HCT116 (cell line): ENCODE measurements at regions not wholly inside any gene's neighbourhood (a gene's known extent, or its start where the extent isn't known, plus 50 kb on each side); places are given as distances from the start of the nearest gene placed in this dataset.

Experiments used
- ATAC-seq: fragments of 200-7000 bp; cut with Tn5 transposase; 2 replicates; pipeline ENCODE4 v1.9.1; 2020; ENCODE audit warnings: mild to moderate bottlenecking, moderate library complexity
- BruUV-seq: library from RNA; stranded (reverse); fragments of 400-500 nt; replicated peaks from 2 replicates; lab custom pipeline; 2021; lab: Mats Ljungman, UMichigan
- CTCF ChIA-PET: fragments of 300-600 bp; sonication (Branson Sonifier 250); formaldehyde crosslinking; loops from one replicate; lab custom pipeline; 2021; ENCODE audit warnings: antibody characterized with exemption; lab: Charles Lee
- POLR2A ChIA-PET: fragments of 300-600, 350-600 bp; sonication (Branson Sonifier 250); formaldehyde crosslinking; loops from one replicate; lab custom pipeline; 2021; ENCODE audit warnings: antibody characterized with exemption; lab: Charles Lee
- RAD21 ChIA-PET, 2 experiments: fragments of 300-600 bp; sonication (Branson Sonifier 250); formaldehyde crosslinking; loops; one replicate each; lab custom pipeline; 2023; ENCODE audit warnings: low total read pairs in 2 of 2; ENCODE audit not compliant: uncharacterized antibody in 2 of 2, unreplicated experiment in 2 of 2, low non-redundant PET in 1 of 2; lab: Charles Lee
- DNase-seq: peaks from one replicate; pipeline ENCODE4 v3.0.0-alpha.2; 2010; ENCODE audit warnings: low read depth, low spot score
- H2AFZ ChIP-seq: fragments of 200-600 bp; shearing (Covaris generic), sonication (generic); 2 replicates; pipeline ENCODE4 v1.6.1; 2017; ENCODE audit warnings: low read depth, mixed run types, mixed read lengths, antibody characterized with exemption, low read length; ENCODE audit not compliant: poor library complexity, severe bottlenecking
- H3K27ac ChIP-seq: 2 replicates; pipeline ENCODE4 v1.5.1; 2012; ENCODE audit warnings: low read depth, low read length
- H3K27me3 ChIP-seq: fragments of 200-600 bp; sonication (generic); 2 replicates; pipeline ENCODE4 v1.6.1; 2016; ENCODE audit warnings: mixed run types, low read length, mixed read lengths; ENCODE audit not compliant: insufficient read depth
- H3K36me3 ChIP-seq, 2 experiments: fragments of 200-500 bp in 1 of 2; fragments of 200-600 bp in 1 of 2; sonication (Bioruptor generic) in 1 of 2; sonication (generic) in 1 of 2; 2 replicates each; pipeline versions ENCODE4 v1.5.1 to v1.6.1; 2014 to 2016; ENCODE audit warnings: low read length in 2 of 2, inconsistent platforms in 1 of 2, mixed read lengths in 1 of 2, mixed run types in 1 of 2; ENCODE audit not compliant: insufficient read depth in 2 of 2, control insufficient read depth in 1 of 2
- H3K4me1 ChIP-seq, 2 experiments: fragments of 200-600 bp in 1 of 2; sonication (generic) in 1 of 2; 2 replicates each; pipeline versions ENCODE4 v1.5.1 to v1.6.1; 2012 to 2017; ENCODE audit warnings: low read length in 2 of 2, inconsistent platforms in 1 of 2, mild to moderate bottlenecking in 1 of 2, mixed read lengths in 1 of 2, mixed run types in 1 of 2, moderate library complexity in 1 of 2; ENCODE audit not compliant: insufficient read depth in 2 of 2, control insufficient read depth in 1 of 2
- H3K4me2 ChIP-seq: fragments of 200-600 bp; sonication (generic); 2 replicates; pipeline ENCODE4 v1.6.1; 2017; ENCODE audit warnings: mixed run types, low read length, mixed read lengths
- H3K4me3 ChIP-seq, 2 experiments: fragments of 200-600 bp in 1 of 2; sonication (generic) in 1 of 2; replicated peaks in 1 of 2; 2 replicates each; pipeline ENCODE4 v1.5.1; 2011 to 2016; ENCODE audit warnings: low read length in 2 of 2, control low read depth in 1 of 2, low read depth in 1 of 2, mild to moderate bottlenecking in 1 of 2, mixed read lengths in 1 of 2, mixed run types in 1 of 2
- H3K79me2 ChIP-seq: fragments of 200-600 bp; sonication (generic); 2 replicates; pipeline ENCODE4 v1.6.1; 2017; ENCODE audit warnings: mild to moderate bottlenecking, mixed run types, low read length, moderate library complexity, mixed read lengths; ENCODE audit not compliant: insufficient read depth
- H3K9ac ChIP-seq: fragments of 200-600 bp; sonication (generic); 2 replicates; pipeline ENCODE4 v1.6.1; 2016; ENCODE audit warnings: low read length, mixed read lengths
- H3K9me2 ChIP-seq: fragments of 200-600 bp; sonication (generic), shearing (Covaris generic); 2 replicates; pipeline ENCODE4 v1.6.1; 2017; ENCODE audit warnings: mixed run types, mild to moderate bottlenecking, moderate library complexity; ENCODE audit not compliant: insufficient read depth
- H3K9me3 ChIP-seq, 2 experiments: fragments of 200-500 bp in 1 of 2; fragments of 200-600 bp in 1 of 2; sonication (Bioruptor generic) in 1 of 2; sonication (generic) in 1 of 2; 2 replicates each; pipeline ENCODE4 v1.6.1; 2014 to 2017; ENCODE audit warnings: low read length in 2 of 2, mixed read lengths in 2 of 2, inconsistent platforms in 1 of 2, low read depth in 1 of 2, mild to moderate bottlenecking in 1 of 2, mixed run types in 1 of 2, moderate library complexity in 1 of 2; ENCODE audit not compliant: control insufficient read depth in 1 of 2, insufficient read depth in 1 of 2
- H4K20me1 ChIP-seq: fragments of 200-600 bp; sonication (generic), shearing (Covaris generic); 2 replicates; pipeline ENCODE4 v1.6.1; 2017; ENCODE audit warnings: mixed run types, mild to moderate bottlenecking, moderate library complexity; ENCODE audit not compliant: insufficient read depth
- ATF3 ChIP-seq: IDR thresholded peaks from 2 replicates; pipeline ENCODE4 v1.6.1; 2012
- CBX3 ChIP-seq: IDR thresholded peaks from 2 replicates; pipeline ENCODE4 v1.6.1; 2012; ENCODE audit warnings: low read depth
- CEBPB ChIP-seq: IDR thresholded peaks from 2 replicates; pipeline ENCODE4 v1.6.1; 2012; ENCODE audit warnings: low read depth
- POLR2A ChIP-seq: IDR thresholded peaks from 2 replicates; pipeline ENCODE4 v1.7.0; 2011; ENCODE audit warnings: borderline replicate concordance; ENCODE audit not compliant: insufficient read depth, insufficient read length; ENCODE audit errors: extremely low read depth
- POLR2AphosphoS5 ChIP-seq: IDR thresholded peaks from 2 replicates; pipeline ENCODE4 v1.6.1; 2011; ENCODE audit warnings: mild to moderate bottlenecking, low read depth, low read length, moderate library complexity
- RAD21 ChIP-seq: IDR thresholded peaks from 2 replicates; pipeline ENCODE4 v1.6.1; 2012; ENCODE audit warnings: low read depth, mild to moderate bottlenecking
- REST ChIP-seq: IDR thresholded peaks from 2 replicates; pipeline ENCODE4 v1.6.1; 2012; ENCODE audit warnings: low read depth
- SP1 ChIP-seq: IDR thresholded peaks from 2 replicates; pipeline ENCODE4 v1.6.1; 2012; ENCODE audit warnings: low read depth
- TCF7L2 ChIP-seq: IDR thresholded peaks from 2 replicates; pipeline ENCODE4 v1.7.0; 2011; ENCODE audit warnings: borderline replicate concordance, inconsistent platforms; ENCODE audit not compliant: insufficient read depth, insufficient read length; ENCODE audit errors: extremely low read depth
- ZNF274 ChIP-seq: fragments of 200-500 bp; sonication (Bioruptor generic); IDR thresholded peaks from 2 replicates; pipeline ENCODE4 v1.6.1; 2014; ENCODE audit warnings: mild to moderate bottlenecking, low read depth, low read length, inconsistent platforms
- intact Hi-C: fragments of 100-400 bp; cut with micrococcal nuclease; formaldehyde crosslinking; loops from 2 replicates; pipeline ENCODE4 v1.10.0; 2022

- intact Hi-C loops: no loop called here
- Histone ChIP-seq H3K9ac (no peak overlapping the region), H4K20me1 (no peaks in the 10 kb centered on the region), H3K4me3 (no peak overlapping the region), H3K27ac (no peak overlapping the region), H3K4me1 (no peaks in the 10 kb centered on the region), H3K4me2 (no peak overlapping the region), H3K9me3 (no peaks in the 10 kb centered on the region), H3K27me3 (no peaks in the 10 kb centered on the region), H3K9me2 (no peaks in the 10 kb centered on the region), H3K79me2 (no peaks in the 10 kb centered on the region), H2AFZ (no peak overlapping the region), H3K36me3 (no peaks in the 10 kb centered on the region)
- ChIA-PET RAD21 (no interaction called here), POLR2A (no interaction called here), CTCF (no interaction called here)
- TF ChIP-seq ATF3 (no peak), SP1 (no peak), REST (no peak), POLR2AphosphoS5 (no peak), POLR2A (no peak), ZNF274 (no peak), CEBPB (no peak), RAD21 (no peak), TCF7L2 (no peak), CBX3 (no peak)
- no peak for DNase-seq
- no peak for ATAC-seq
- no TSS peak for BruUV-seq
Observed at GRCh38 chr14:35234012-35234805, 58.0 kb upstream of the PSMA6 start.
